Activated CD8-positive, alpha-beta T cell treated with anti-CD3 and anti-CD28 coated beads for 36 hours (primary cell): ENCODE measurements at regions not wholly inside any gene's neighbourhood (a gene's known extent, or its start where the extent isn't known, plus 50 kb on each side); places are given as distances from the start of the nearest gene placed in this dataset.

Experiments
- ATAC-seq: fragments of 200-7000 bp; cut with Tn5 transposase; one replicate; pipeline ENCODE4 v1.10.0; 2021; ENCODE audit warnings: mild to moderate bottlenecking, moderate library complexity
- CTCF ChIA-PET: fragments of 350-600 bp; sonication (Branson Sonifier 250); formaldehyde crosslinking; loops from one replicate; lab custom pipeline; 2021; ENCODE audit warnings: antibody characterized with exemption; lab: Charles Lee
- POLR2A ChIA-PET: fragments of 350-600 bp; sonication (Branson Sonifier 250); formaldehyde crosslinking; loops from one replicate; lab custom pipeline; 2021; ENCODE audit warnings: antibody characterized with exemption; lab: Charles Lee
- DNase-seq: peaks from one replicate; pipeline ENCODE4 v3.0.0-alpha.2; 2020
- H3K27ac Mint-ChIP-seq: one replicate; pipeline ENCODE4 v1.8.0; 2021; ENCODE audit warnings: mild to moderate bottlenecking, mixed read lengths
- H3K27me3 Mint-ChIP-seq: one replicate; pipeline ENCODE4 v1.8.0; 2021; ENCODE audit warnings: mixed read lengths
- H3K36me3 Mint-ChIP-seq: one replicate; pipeline ENCODE4 v1.8.0; 2021; ENCODE audit warnings: low read depth, mixed read lengths
- H3K4me1 Mint-ChIP-seq: one replicate; pipeline ENCODE4 v1.8.0; 2021; ENCODE audit warnings: low read depth, mixed read lengths
- H3K4me3 Mint-ChIP-seq: one replicate; pipeline ENCODE4 v1.8.0; 2021; ENCODE audit warnings: mild to moderate bottlenecking, moderate library complexity, mixed read lengths
- H3K9me3 Mint-ChIP-seq: one replicate; pipeline ENCODE4 v1.8.0; 2021; ENCODE audit warnings: mixed read lengths
- intact Hi-C: fragments of 100-400 bp; cut with micrococcal nuclease; formaldehyde crosslinking; loops from one replicate; pipeline ENCODE4 v1.10.0; 2022
- TF ChIP-seq, protein P1 (sequence below): fragments of 200-600 bp; IDR thresholded peaks from one replicate; pipeline ENCODE4 v1.8.0; 2022; ENCODE audit warnings: antibody characterized with exemption, mild to moderate bottlenecking

DNA sequence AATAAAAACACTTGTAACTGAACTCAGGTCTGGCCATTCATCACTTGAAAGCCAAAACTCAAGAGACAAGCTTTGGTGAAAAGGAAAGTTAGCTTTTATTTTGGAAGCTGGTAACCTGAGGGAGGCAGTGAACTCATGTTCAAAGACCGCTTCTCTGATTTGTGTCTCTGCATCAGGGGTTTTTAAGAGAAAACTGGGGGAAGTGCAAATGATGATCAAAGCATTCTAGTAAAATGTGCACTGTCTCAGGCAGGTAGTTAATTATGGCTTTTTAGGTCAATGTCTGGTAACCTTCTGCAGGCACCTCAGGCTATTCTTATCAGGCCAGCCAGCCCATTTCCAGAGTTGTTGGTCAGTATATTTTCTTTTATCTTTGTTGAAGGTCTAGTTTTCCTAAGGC, 162.2 kb downstream of the SYT10 start:
- Mint-ChIP-seq H3K4me1 (no peaks in the 10 kb centered on the region), H3K27ac (no peak overlapping the region), H3K36me3 (no peaks in the 10 kb centered on the region), H3K4me3 (no peak overlapping the region), H3K27me3 (no peaks in the 10 kb centered on the region), H3K9me3 (peaks cover 31% of the 10 kb centered on the region)
- no peak for ATAC-seq
- CTCF ChIA-PET, result no interaction called here
- intact Hi-C loops, result no loop called here
- POLR2A ChIA-PET, result no interaction called here
- DNase-seq, result no peak
- TF ChIP-seq, protein P1, sequence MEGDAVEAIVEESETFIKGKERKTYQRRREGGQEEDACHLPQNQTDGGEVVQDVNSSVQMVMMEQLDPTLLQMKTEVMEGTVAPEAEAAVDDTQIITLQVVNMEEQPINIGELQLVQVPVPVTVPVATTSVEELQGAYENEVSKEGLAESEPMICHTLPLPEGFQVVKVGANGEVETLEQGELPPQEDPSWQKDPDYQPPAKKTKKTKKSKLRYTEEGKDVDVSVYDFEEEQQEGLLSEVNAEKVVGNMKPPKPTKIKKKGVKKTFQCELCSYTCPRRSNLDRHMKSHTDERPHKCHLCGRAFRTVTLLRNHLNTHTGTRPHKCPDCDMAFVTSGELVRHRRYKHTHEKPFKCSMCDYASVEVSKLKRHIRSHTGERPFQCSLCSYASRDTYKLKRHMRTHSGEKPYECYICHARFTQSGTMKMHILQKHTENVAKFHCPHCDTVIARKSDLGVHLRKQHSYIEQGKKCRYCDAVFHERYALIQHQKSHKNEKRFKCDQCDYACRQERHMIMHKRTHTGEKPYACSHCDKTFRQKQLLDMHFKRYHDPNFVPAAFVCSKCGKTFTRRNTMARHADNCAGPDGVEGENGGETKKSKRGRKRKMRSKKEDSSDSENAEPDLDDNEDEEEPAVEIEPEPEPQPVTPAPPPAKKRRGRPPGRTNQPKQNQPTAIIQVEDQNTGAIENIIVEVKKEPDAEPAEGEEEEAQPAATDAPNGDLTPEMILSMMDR, result no peak

DNA sequence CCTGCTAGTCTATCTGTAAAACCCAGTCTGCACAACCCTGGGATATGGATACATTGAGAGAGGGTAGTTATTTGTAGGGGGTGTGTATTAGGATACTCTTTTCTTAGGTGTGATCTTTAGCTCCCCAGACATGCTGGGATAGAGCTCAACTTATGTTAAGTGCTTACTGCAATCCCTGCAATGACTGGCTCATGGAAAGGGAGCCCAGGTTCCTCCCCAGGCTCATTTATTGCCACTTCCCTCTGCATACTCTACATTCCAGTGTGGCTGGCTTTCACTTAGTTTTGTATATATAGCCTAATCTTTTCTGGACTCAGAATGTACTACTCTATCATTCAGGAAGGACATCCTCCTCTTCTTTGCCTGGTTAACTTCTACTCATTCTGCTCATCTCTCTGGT, 172.0 kb downstream of the SYT10 start:
- intact Hi-C loops, result no loop called here
- Mint-ChIP-seq H3K4me3 (no peak overlapping the region), H3K27me3 (no peaks in the 10 kb centered on the region), H3K36me3 (no peaks in the 10 kb centered on the region), H3K4me1 (no peaks in the 10 kb centered on the region), H3K27ac (no peak overlapping the region), H3K9me3 (no peaks in the 10 kb centered on the region)
- DNase-seq (no peak), ATAC-seq (no peak)
- TF ChIP-seq, protein P1, result no peak
- POLR2A ChIA-PET, result no interaction called here
- CTCF ChIA-PET, result no interaction called here

DNA sequence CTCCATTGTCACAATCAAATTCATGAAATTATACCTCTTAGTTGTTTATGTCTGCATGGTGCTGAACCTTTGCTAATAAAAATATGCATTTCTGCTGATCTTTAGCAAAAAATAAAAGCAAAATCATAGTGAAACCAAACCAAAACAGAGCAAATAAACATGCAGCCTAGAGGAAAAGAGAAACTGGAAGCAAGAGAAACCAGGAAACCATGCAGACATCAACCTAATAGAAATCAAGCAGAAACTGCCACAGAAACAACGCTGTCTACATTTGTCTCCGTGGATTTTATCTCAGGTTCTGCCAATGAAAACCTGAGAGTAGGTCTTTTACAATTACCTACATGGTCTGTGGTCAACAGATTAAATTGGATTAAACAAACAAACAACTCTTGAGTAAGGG, 173.7 kb downstream of the SYT10 start:
- Mint-ChIP-seq H3K9me3 (peaks cover 2% of the 10 kb centered on the region), H3K4me1 (no peaks in the 10 kb centered on the region), H3K36me3 (no peaks in the 10 kb centered on the region), H3K27ac (no peak overlapping the region), H3K4me3 (no peak overlapping the region), H3K27me3 (no peaks in the 10 kb centered on the region)
- ATAC-seq (no peak), DNase-seq (no peak)
- intact Hi-C loops, result no loop called here
- TF ChIP-seq, protein P1, result no peak
- ChIA-PET POLR2A (no interaction called here), CTCF (no interaction called here)

DNA sequence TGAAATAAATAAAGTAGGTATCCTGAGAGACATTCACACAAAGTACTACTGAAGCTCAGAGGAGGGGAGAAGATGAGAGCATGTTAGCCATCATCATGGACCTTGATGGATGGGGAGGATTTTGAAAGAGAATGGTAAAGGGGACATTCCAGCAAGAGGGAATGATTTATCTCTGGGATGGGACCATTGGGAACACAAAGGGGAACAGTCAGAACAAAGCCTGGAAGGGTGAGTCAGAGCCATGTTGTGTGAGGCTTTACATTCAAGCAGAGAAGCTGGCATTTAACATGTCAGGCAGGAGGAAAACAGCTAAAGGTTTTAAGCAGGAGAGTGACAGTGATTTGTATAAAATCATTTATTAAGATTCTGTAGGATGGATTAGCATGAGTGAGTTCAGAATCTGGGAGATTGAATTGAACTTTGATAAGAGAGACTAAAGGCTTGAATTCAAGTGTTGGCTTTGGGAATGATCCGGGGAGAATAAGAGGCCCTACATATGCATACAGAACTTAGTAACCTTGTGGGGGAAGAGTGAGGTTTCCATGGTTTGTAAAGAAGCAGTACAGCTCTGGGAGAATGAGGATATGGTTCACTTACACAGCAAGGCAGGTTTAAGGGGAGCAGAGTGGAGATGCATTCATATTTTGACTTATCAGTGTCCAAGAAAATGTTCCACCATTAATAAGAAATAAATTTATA, 174.4 kb downstream of the SYT10 start:
- intact Hi-C loops, result no loop called here
- no peak overlapping the region for H3K27ac Mint-ChIP-seq
- ATAC-seq (no peak), DNase-seq (no peak)
- no peaks in the 10 kb centered on the region for H3K4me1 Mint-ChIP-seq
- CTCF ChIA-PET, result no interaction called here
- TF ChIP-seq, protein P1, result no peak
- peaks cover 2% of the 10 kb centered on the region for H3K9me3 Mint-ChIP-seq
- POLR2A ChIA-PET, result no interaction called here
- H3K36me3 Mint-ChIP-seq, result no peaks in the 10 kb centered on the region
- H3K27me3 Mint-ChIP-seq, result no peaks in the 10 kb centered on the region
- H3K4me3 Mint-ChIP-seq, result no peak overlapping the region

DNA sequence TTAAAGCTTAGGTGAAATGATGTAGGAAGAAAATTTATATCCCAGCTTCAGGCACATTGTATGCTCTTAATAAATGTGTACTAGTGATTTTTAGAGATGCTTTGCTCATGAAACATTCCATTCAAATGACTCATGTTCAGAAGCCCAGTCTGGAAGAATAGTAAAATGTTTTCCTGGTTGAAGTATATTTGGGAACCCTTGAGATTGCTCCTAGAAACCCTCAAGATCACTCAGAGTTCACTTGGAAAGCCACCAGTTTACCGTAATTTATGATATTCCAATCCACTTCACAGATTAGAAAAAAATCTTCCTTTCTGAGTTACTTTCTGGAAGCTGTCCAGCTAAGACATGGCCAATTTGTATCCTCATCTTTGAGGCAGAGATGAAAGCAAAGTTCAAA, 186.4 kb downstream of the SYT10 start:
- ChIA-PET POLR2A (no interaction called here), CTCF (no interaction called here)
- TF ChIP-seq, protein P1, result no peak
- no peak overlapping the region for H3K4me3 Mint-ChIP-seq
- intact Hi-C loops, result no loop called here
- ATAC-seq, result no peak
- H3K27ac Mint-ChIP-seq, result no peak overlapping the region
- no peaks in the 10 kb centered on the region for H3K4me1 Mint-ChIP-seq
- H3K27me3 Mint-ChIP-seq, result no peaks in the 10 kb centered on the region
- DNase-seq, result no peak
- H3K9me3 Mint-ChIP-seq, result no peaks in the 10 kb centered on the region
- H3K36me3 Mint-ChIP-seq, result no peaks in the 10 kb centered on the region
